ENCODE measurements at regions not wholly inside any gene's neighbourhood (a gene's known extent, or its start where the extent isn't known, plus 50 kb on each side); places are given as distances from the start of the nearest gene placed in this dataset.

GRCh38 chr10:78706256-78706655 lies 362.5 kb upstream of the ZMIZ1 start:
- TF ChIP-seq CTCF (IDR thresholded peaks at IDR 0.05; ENCODE audit: insufficient read depth, low read length, poor library complexity, severe bottlenecking) = no peak
- no peak for DNase-seq (ENCODE audit: low read depth)
- Histone ChIP-seq H3K4me3 (ENCODE audit: low read depth, low read length) (no peak overlapping the region), H3K36me3 (ENCODE audit: control insufficient read depth, insufficient read depth, low read length) (no peaks in the 10 kb centered on the region), H3K27me3 (ENCODE audit: control insufficient read depth, insufficient read depth, low read length) (no peaks in the 10 kb centered on the region)

GRCh38 chr10:78706726-78707540 lies 361.8 kb upstream of the ZMIZ1 start:
- Histone ChIP-seq H3K4me3 (ENCODE audit: low read depth, low read length) (no peak overlapping the region), H3K36me3 (ENCODE audit: control insufficient read depth, insufficient read depth, low read length) (no peaks in the 10 kb centered on the region), H3K27me3 (ENCODE audit: control insufficient read depth, insufficient read depth, low read length) (no peaks in the 10 kb centered on the region)
- DNase-seq (ENCODE audit: low read depth) = no peak
- no peak for TF ChIP-seq CTCF (IDR thresholded peaks at IDR 0.05; ENCODE audit: insufficient read depth, low read length, poor library complexity, severe bottlenecking)

GRCh38 chr10:78707745-78708144 lies 361.0 kb upstream of the ZMIZ1 start:
- no peak for TF ChIP-seq CTCF (IDR thresholded peaks at IDR 0.05; ENCODE audit: insufficient read depth, low read length, poor library complexity, severe bottlenecking)
- Histone ChIP-seq H3K36me3 (ENCODE audit: control insufficient read depth, insufficient read depth, low read length) (no peaks in the 10 kb centered on the region), H3K4me3 (ENCODE audit: low read depth, low read length) (no peak overlapping the region), H3K27me3 (ENCODE audit: control insufficient read depth, insufficient read depth, low read length) (no peaks in the 10 kb centered on the region)
- DNase-seq (ENCODE audit: low read depth) = no peak

- Histone ChIP-seq H3K27me3 (ENCODE audit: control insufficient read depth, insufficient read depth, low read length) (no peaks in the 10 kb centered on the region), H3K36me3 (ENCODE audit: control insufficient read depth, insufficient read depth, low read length) (no peaks in the 10 kb centered on the region), H3K4me3 (ENCODE audit: low read depth, low read length) (no peak overlapping the region)
- no peak for TF ChIP-seq CTCF (IDR thresholded peaks at IDR 0.05; ENCODE audit: insufficient read depth, low read length, poor library complexity, severe bottlenecking)
- no peak for DNase-seq (ENCODE audit: low read depth)
These were observed 356.6 kb upstream of the ZMIZ1 start for GRCh38 chr10:78712147-78712546.

- TF ChIP-seq CTCF (IDR thresholded peaks at IDR 0.05; ENCODE audit: insufficient read depth, low read length, poor library complexity, severe bottlenecking) = no peak
- Histone ChIP-seq H3K27me3 (ENCODE audit: control insufficient read depth, insufficient read depth, low read length) (no peaks in the 10 kb centered on the region), H3K4me3 (ENCODE audit: low read depth, low read length) (no peak overlapping the region), H3K36me3 (ENCODE audit: control insufficient read depth, insufficient read depth, low read length) (no peaks in the 10 kb centered on the region)
- DNase-seq (ENCODE audit: low read depth) = no peak
These were observed 355.1 kb upstream of the ZMIZ1 start for GRCh38 chr10:78713659-78714058.

GRCh38 chr10:78714225-78714624 lies 354.5 kb upstream of the ZMIZ1 start:
- H3K27me3 ChIP-seq (ENCODE audit: control insufficient read depth, insufficient read depth, low read length) = no peaks in the 10 kb centered on the region
- no peak for TF ChIP-seq CTCF (IDR thresholded peaks at IDR 0.05; ENCODE audit: insufficient read depth, low read length, poor library complexity, severe bottlenecking)

More at GRCh38 chr10:78714225-78714624, 354.5 kb upstream of the ZMIZ1 start:
- Histone ChIP-seq H3K4me3 (ENCODE audit: low read depth, low read length) (no peak overlapping the region), H3K36me3 (ENCODE audit: control insufficient read depth, insufficient read depth, low read length) (no peaks in the 10 kb centered on the region)
- DNase-seq (ENCODE audit: low read depth) = no peak
